Tibial nerve (tissue), 4 donors: ENCODE measurements at regions not wholly inside any gene's neighbourhood (a gene's known extent, or its start where the extent isn't known, plus 50 kb on each side); places are given as distances from the start of the nearest gene placed in this dataset.

ENCODE experiments used
- DNase-seq, 2 donors: peaks; one replicate each; pipeline ENCODE4 v3.0.0-alpha.2; 2019; ENCODE audit warnings: low spot score in 2 of 2
- H3K27ac ChIP-seq, 4 donors: fragments of 200-600 bp; sonication (generic) in 3 of 4; one replicate each; pipeline ENCODE4 v1.5.1; 2017 to 2019; ENCODE audit warnings: mild to moderate bottlenecking in 1 of 4
- H3K27me3 ChIP-seq, 2 donors: fragments of 200-600 bp; sonication (generic) in 1 of 2; one replicate each; pipeline versions ENCODE4 v1.5.1 to v1.6.0; 2017 to 2019
- H3K36me3 ChIP-seq, 3 donors: fragments of 200-600 bp; sonication (generic); one replicate each; pipeline ENCODE4 v1.5.1; 2018 to 2019
- H3K4me1 ChIP-seq, 4 donors: fragments of 200-600 bp; sonication (generic) in 3 of 4; one replicate each; pipeline ENCODE4 v1.5.1; 2017 to 2019
- H3K4me3 ChIP-seq, 4 donors: fragments of 200-600 bp; sonication (generic) in 3 of 4; one replicate each; pipeline ENCODE4 v1.5.1; 2017 to 2019; ENCODE audit warnings: mild to moderate bottlenecking in 1 of 4, moderate library complexity in 1 of 4
- H3K9me3 ChIP-seq, 4 donors: fragments of 200-600 bp; sonication (generic) in 3 of 4; one replicate each; pipeline ENCODE4 v1.5.1; 2017 to 2019
- EP300 ChIP-seq, 2 donors: sonication (generic); formaldehyde crosslinking; IDR thresholded peaks; one replicate each; pipeline ENCODE4 v1.6.1; 2017; ENCODE audit warnings: antibody characterized with exemption in 2 of 2, mild to moderate bottlenecking in 1 of 2
- POLR2A ChIP-seq, 2 donors: fragments of 450-650 bp; IDR thresholded peaks; one replicate each; pipeline ENCODE4 v1.6.1; 2017; ENCODE audit warnings: antibody characterized with exemption in 2 of 2, mild to moderate bottlenecking in 2 of 2, moderate library complexity in 2 of 2
- WGBS, 2 donors: methylation state at CpG; one replicate each; pipeline ENCODE4 v1.1.5; 2018; 5-methylcytosine and 5-hydroxymethylcytosine counted together
- TF ChIP-seq, protein P1 (sequence below), 5 experiments: fragments of 200-600 bp in 3 of 5; fragments of 450-650 bp in 2 of 5; sonication (generic) in 3 of 5; IDR thresholded peaks; one replicate each; pipeline ENCODE4 v1.5.1; 2016 to 2019; ENCODE audit warnings: antibody characterized with exemption in 5 of 5, mild to moderate bottlenecking in 3 of 5, moderate library complexity in 2 of 5

GRCh38 chr11:43578346-43579170 lies 102.0 kb upstream of the HSD17B12 start:
- no peak for DNase-seq
- H3K27me3 ChIP-seq, result peaks cover 5 to 99% of the 10 kb centered on the region in 2 donors
- H3K4me3 ChIP-seq, result peak overlapping the region in 2 of 4 donors; percentile 37 to 51
- H3K27ac ChIP-seq, result no peak overlapping the region
- WGBS, 2 donors, result 1 to 2% methylated on average over 35 of the region's 35 CpGs
- TF ChIP-seq, protein P1, sequence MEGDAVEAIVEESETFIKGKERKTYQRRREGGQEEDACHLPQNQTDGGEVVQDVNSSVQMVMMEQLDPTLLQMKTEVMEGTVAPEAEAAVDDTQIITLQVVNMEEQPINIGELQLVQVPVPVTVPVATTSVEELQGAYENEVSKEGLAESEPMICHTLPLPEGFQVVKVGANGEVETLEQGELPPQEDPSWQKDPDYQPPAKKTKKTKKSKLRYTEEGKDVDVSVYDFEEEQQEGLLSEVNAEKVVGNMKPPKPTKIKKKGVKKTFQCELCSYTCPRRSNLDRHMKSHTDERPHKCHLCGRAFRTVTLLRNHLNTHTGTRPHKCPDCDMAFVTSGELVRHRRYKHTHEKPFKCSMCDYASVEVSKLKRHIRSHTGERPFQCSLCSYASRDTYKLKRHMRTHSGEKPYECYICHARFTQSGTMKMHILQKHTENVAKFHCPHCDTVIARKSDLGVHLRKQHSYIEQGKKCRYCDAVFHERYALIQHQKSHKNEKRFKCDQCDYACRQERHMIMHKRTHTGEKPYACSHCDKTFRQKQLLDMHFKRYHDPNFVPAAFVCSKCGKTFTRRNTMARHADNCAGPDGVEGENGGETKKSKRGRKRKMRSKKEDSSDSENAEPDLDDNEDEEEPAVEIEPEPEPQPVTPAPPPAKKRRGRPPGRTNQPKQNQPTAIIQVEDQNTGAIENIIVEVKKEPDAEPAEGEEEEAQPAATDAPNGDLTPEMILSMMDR (IDR thresholded peaks at IDR 0.05), result no peak
- TF ChIP-seq POLR2A (IDR thresholded peaks at IDR 0.05) (no peak), EP300 (IDR thresholded peaks at IDR 0.05) (no peak)
- no peaks in the 10 kb centered on the region for H3K36me3 ChIP-seq
- H3K9me3 ChIP-seq, result no peaks in the 10 kb centered on the region
- H3K4me1 ChIP-seq, result peaks cover 0 to 83% (median 26%) of the 10 kb centered on the region in 4 donors

- Histone ChIP-seq H3K36me3 (no peaks in the 10 kb centered on the region), H3K27me3 (peaks cover 5 to 99% of the 10 kb centered on the region in 2 donors), H3K27ac (no peak overlapping the region), H3K4me1 (peaks cover 0 to 83% (median 26%) of the 10 kb centered on the region in 4 donors), H3K4me3 (peak overlapping the region in 3 of 4 donors; percentile 24 to 51 (median 37)), H3K9me3 (no peaks in the 10 kb centered on the region)
- DNase-seq, result no peak
- WGBS, 2 donors, result 0 to 1% methylated on average over 36 to 58 of the region's 83 CpGs
- TF ChIP-seq, protein P1 (IDR thresholded peaks at IDR 0.05), result no peak
- TF ChIP-seq EP300 (IDR thresholded peaks at IDR 0.05) (no peak), POLR2A (IDR thresholded peaks at IDR 0.05) (no peak)
These were observed 101.2 kb upstream of the HSD17B12 start for GRCh38 chr11:43579171-43579918.

DNA sequence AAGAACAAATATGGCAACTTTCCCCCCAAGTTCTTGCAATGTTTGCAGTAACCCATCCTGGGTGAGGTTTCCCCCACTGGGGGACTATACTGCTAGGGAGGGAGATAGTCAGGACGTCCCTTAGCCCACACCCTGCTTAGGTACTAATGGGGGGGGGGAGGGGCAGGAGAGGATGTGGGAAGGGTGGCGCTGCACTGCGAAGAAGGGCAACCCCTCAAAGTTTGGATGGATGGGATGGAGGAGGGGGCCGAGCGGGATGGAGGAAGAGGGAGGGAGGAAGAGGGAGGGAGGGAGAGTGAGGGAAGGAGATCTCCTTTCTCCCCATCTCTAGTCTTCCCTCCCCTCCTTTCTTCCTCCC lies 100.6 kb upstream of the HSD17B12 start:
- 0 to 4% methylated on average over 5 of the region's 5 CpGs for WGBS, 2 donors
- TF ChIP-seq POLR2A (IDR thresholded peaks at IDR 0.05) (no peak), EP300 (IDR thresholded peaks at IDR 0.05) (no peak)
- TF ChIP-seq, protein P1 (IDR thresholded peaks at IDR 0.05), result no peak
- Histone ChIP-seq H3K4me1 (peaks cover 0 to 79% (median 24%) of the 10 kb centered on the region in 4 donors), H3K27ac (no peak overlapping the region), H3K9me3 (no peaks in the 10 kb centered on the region), H3K27me3 (peaks cover 2 to 99% of the 10 kb centered on the region in 2 donors), H3K36me3 (no peaks in the 10 kb centered on the region), H3K4me3 (peak overlapping the region in 3 of 4 donors; percentile 24 to 51 (median 37))
- no peak for DNase-seq

DNA sequence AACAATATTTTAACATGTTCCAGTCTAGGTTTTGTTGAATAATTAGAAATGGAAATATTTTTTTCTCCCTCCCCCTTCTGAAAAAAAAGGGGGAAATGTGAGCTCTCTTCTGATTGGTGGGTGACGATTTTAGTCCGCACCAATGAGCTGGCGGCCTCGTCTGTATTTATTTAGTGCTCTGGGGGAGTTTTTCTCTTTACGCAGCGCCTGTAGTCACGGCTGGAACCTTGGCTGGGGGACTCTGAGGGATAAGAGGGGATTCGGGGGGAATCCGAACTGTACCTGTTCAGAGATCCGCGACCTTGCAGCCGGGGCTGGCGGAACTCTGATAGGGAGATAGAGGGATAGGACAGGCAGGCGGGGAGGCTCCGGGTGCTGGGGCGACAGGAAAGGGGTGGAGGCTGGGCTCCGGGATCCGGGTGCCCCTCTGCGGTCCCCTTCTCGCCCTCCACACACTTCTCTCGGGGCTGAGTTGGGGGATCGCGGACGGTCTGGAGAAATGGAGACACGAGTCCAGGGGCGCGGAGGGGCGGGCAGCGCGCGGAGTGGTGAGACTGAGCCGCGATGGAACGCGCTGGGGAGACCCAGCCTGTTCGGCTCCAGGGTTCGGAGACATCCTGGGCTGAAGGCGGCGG lies 99.7 kb upstream of the HSD17B12 start:
- H3K9me3 ChIP-seq, result no peaks in the 10 kb centered on the region
- no peaks in the 10 kb centered on the region for H3K36me3 ChIP-seq
- DNase-seq, result no peak
- H3K4me1 ChIP-seq, result peaks cover 0 to 70% (median 21%) of the 10 kb centered on the region in 4 donors
- TF ChIP-seq, protein P1 (IDR thresholded peaks at IDR 0.05), result no peak
- no peak for TF ChIP-seq EP300 (IDR thresholded peaks at IDR 0.05)
- no peak for TF ChIP-seq POLR2A (IDR thresholded peaks at IDR 0.05)
- no peak overlapping the region for H3K27ac ChIP-seq
- peaks cover 2 to 98% of the 10 kb centered on the region in 2 donors for H3K27me3 ChIP-seq
- WGBS, 2 donors, result 1 to 2% methylated on average over 27 to 39 of the region's 39 CpGs
- peak overlapping the region in 1 of 4 donors; percentile 27 for H3K4me3 ChIP-seq
